DND-41 (cell line): ENCODE measurements at regions not wholly inside any gene's neighbourhood (a gene's known extent, or its start where the extent isn't known, plus 50 kb on each side); places are given as distances from the start of the nearest gene placed in this dataset.

Source experiments
- EZH2 ChIP-seq: IDR thresholded peaks from 3 replicates; pipeline ENCODE4 v1.6.1; 2012; ENCODE audit warnings: borderline replicate concordance, low read depth, mild to moderate bottlenecking, moderate library complexity, low read length, inconsistent platforms; ENCODE audit not compliant: severe bottlenecking
- TF ChIP-seq, protein P1 (sequence below): IDR thresholded peaks from 2 replicates; pipeline ENCODE4 v1.5.1; 2012; ENCODE audit warnings: borderline replicate concordance, low read length, moderate library complexity, mild to moderate bottlenecking; ENCODE audit not compliant: poor library complexity, severe bottlenecking; ENCODE audit errors: extremely low read depth

DNA sequence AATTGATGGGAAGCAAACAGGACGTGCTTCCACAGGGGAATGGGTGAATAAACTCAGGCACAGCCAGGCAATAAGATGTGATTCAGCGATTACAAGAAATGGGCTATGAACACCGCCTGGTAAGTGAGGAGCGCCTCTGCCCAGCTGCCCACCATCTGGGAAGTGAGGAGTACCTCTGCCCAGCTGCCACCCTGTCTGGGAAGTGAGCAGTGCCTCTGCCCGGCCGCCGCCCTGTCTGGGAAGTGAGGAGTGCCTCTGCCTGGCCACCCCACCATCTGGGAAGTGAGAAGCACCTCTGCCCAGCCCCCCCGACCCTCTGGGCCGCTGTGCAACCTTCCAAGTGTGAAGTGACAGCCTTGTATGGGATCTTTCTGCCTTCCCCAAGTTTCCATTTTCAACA is 73.2 kb upstream of the PRR5 start:
- TF ChIP-seq, protein P1, sequence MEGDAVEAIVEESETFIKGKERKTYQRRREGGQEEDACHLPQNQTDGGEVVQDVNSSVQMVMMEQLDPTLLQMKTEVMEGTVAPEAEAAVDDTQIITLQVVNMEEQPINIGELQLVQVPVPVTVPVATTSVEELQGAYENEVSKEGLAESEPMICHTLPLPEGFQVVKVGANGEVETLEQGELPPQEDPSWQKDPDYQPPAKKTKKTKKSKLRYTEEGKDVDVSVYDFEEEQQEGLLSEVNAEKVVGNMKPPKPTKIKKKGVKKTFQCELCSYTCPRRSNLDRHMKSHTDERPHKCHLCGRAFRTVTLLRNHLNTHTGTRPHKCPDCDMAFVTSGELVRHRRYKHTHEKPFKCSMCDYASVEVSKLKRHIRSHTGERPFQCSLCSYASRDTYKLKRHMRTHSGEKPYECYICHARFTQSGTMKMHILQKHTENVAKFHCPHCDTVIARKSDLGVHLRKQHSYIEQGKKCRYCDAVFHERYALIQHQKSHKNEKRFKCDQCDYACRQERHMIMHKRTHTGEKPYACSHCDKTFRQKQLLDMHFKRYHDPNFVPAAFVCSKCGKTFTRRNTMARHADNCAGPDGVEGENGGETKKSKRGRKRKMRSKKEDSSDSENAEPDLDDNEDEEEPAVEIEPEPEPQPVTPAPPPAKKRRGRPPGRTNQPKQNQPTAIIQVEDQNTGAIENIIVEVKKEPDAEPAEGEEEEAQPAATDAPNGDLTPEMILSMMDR: no peak
- TF ChIP-seq EZH2: no peak
